A673 (cell line): ENCODE measurements at regions not wholly inside any gene's neighbourhood (a gene's known extent, or its start where the extent isn't known, plus 50 kb on each side); places are given as distances from the start of the nearest gene placed in this dataset.

Experiments used
- EZH2 ChIP-seq: fragments of 200-600 bp; sonication (generic); IDR thresholded peaks from 2 replicates; pipeline ENCODE4 v1.6.1; 2017; ENCODE audit warnings: borderline replicate concordance, low read depth, mild to moderate bottlenecking, mixed read lengths, antibody characterized with exemption, low read length; ENCODE audit not compliant: poor library complexity, severe bottlenecking
- TF ChIP-seq, protein P1 (sequence below): fragments of 300-800, 200-600 bp; sonication (generic); conservative IDR thresholded peaks from 2 replicates; pipeline ENCODE4 v1.5.1; 2017; ENCODE audit warnings: low read depth, mild to moderate bottlenecking, antibody characterized with exemption, low read length, moderate library complexity, mixed read lengths

DNA sequence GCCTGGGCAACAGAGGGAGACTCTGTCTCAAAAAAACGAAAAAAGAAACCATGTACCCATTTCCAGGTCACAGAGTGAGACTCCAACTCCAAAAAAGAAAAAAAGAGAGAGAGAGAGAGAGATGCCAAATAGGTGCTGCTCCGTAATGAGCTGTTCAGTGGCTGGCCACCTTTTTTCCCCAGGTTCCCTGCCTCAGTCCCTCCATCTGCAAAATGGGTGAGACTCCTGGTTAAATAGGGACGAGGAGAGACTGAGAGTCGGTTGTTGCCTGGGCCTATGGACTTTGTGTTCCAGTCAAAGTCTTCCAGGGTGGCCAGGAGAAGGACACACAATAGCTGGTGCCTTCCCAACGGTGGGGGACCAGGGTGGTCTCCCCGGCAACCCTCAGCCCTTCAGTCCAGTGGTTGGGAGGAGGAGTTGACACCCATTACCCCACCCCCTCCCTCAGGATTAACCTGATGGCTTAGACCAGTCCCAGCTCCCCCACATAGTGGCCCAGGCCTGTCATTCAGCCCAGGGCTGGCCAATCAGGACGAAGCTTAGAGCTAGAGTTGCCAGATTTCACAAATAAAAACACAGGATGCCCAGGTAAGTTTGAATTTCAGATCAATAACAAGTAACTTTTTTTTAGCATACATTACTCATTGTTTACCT lies 258.2 kb downstream of the PARN start:
- TF ChIP-seq, protein P1, sequence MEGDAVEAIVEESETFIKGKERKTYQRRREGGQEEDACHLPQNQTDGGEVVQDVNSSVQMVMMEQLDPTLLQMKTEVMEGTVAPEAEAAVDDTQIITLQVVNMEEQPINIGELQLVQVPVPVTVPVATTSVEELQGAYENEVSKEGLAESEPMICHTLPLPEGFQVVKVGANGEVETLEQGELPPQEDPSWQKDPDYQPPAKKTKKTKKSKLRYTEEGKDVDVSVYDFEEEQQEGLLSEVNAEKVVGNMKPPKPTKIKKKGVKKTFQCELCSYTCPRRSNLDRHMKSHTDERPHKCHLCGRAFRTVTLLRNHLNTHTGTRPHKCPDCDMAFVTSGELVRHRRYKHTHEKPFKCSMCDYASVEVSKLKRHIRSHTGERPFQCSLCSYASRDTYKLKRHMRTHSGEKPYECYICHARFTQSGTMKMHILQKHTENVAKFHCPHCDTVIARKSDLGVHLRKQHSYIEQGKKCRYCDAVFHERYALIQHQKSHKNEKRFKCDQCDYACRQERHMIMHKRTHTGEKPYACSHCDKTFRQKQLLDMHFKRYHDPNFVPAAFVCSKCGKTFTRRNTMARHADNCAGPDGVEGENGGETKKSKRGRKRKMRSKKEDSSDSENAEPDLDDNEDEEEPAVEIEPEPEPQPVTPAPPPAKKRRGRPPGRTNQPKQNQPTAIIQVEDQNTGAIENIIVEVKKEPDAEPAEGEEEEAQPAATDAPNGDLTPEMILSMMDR: no peak
- TF ChIP-seq EZH2: no peak
